GM20000 (cell line): ENCODE measurements at regions not wholly inside any gene's neighbourhood (a gene's known extent, or its start where the extent isn't known, plus 50 kb on each side); places are given as distances from the start of the nearest gene placed in this dataset.

Experiments
- DNase-seq: peaks from one replicate; pipeline ENCODE4 v3.0.0; 2012; ENCODE audit warnings: low spot score
- TF ChIP-seq, protein P1 (sequence below): IDR thresholded peaks from 2 replicates; pipeline ENCODE4 v1.5.1; 2012; ENCODE audit warnings: mild to moderate bottlenecking, control low read depth; ENCODE audit errors: extremely low read depth, missing control alignments

- TF ChIP-seq, protein P1, sequence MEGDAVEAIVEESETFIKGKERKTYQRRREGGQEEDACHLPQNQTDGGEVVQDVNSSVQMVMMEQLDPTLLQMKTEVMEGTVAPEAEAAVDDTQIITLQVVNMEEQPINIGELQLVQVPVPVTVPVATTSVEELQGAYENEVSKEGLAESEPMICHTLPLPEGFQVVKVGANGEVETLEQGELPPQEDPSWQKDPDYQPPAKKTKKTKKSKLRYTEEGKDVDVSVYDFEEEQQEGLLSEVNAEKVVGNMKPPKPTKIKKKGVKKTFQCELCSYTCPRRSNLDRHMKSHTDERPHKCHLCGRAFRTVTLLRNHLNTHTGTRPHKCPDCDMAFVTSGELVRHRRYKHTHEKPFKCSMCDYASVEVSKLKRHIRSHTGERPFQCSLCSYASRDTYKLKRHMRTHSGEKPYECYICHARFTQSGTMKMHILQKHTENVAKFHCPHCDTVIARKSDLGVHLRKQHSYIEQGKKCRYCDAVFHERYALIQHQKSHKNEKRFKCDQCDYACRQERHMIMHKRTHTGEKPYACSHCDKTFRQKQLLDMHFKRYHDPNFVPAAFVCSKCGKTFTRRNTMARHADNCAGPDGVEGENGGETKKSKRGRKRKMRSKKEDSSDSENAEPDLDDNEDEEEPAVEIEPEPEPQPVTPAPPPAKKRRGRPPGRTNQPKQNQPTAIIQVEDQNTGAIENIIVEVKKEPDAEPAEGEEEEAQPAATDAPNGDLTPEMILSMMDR, result no peak
- DNase-seq, result no peak
Observed at GRCh38 chr2:149653831-149654445, 66.4 kb upstream of the MMADHC start.

- TF ChIP-seq, protein P1, result no peak
- DNase-seq, result no peak
Observed at GRCh38 chr2:149652926-149653325, 65.4 kb upstream of the MMADHC start.

- DNase-seq, result no peak
- TF ChIP-seq, protein P1, result no peak
Observed at GRCh38 chr2:149652526-149652925, 65.0 kb upstream of the MMADHC start.

DNA sequence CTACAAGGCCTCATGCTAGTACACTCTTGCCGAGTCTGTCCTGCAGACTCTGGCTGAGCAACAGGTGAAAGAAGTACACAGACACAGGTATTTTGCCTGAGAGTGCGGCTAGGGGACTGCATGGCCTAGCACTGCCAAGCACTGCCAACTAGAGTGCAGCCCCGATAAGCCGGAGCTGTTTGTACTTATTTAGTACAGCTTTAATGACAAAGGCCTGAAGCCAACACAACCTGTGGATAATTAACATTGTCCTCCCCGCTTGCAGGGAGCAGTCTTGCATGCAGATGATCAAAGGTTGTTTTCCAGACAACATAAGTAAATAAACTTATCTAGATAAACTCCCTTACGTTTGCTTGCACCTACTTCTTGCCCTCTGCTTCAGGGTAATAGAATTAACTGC, 63.7 kb upstream of the MMADHC start:
- DNase-seq, result no peak
- TF ChIP-seq, protein P1, result no peak

DNA sequence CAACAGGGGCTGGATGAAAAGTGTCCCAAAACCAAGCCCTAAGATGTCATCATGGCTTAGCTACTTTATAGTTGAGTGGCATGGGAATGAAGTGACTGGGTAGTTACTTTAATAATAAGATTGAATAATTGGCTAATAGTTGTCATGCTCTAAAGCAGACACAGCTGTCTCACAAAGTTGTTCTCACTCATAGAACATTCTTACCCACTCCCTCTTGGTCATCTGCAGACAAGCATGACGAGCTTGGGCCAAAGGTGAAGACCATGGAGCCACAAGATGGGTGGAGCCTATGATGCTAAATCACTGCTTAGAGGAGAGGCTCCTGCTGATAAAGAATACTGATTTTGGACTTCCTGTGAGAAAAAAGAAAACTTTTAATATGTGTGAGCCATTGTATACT, 62.4 kb upstream of the MMADHC start:
- no peak for DNase-seq
- TF ChIP-seq, protein P1, result no peak

- no peak for DNase-seq
- TF ChIP-seq, protein P1, result no peak
Observed at GRCh38 chr2:149648282-149649030, 60.9 kb upstream of the MMADHC start.

GRCh38 chr2:149645391-149645790, 57.8 kb upstream of the MMADHC start:
- no peak for DNase-seq
- TF ChIP-seq, protein P1, result no peak
